GM12892 (cell line): ENCODE measurements at regions not wholly inside any gene's neighbourhood (a gene's known extent, or its start where the extent isn't known, plus 50 kb on each side); places are given as distances from the start of the nearest gene placed in this dataset.

Experiments used
- POLR2A ChIP-seq: IDR thresholded peaks from 2 replicates; pipeline ENCODE4 v1.6.1; 2011; ENCODE audit warnings: low read depth, low read length, control low read depth
- POLR2AphosphoS5 ChIP-seq: IDR thresholded peaks from 2 replicates; pipeline ENCODE4 v1.6.1; 2011; ENCODE audit warnings: low read depth, low read length, control low read depth

GRCh38 chr4:125729171-125729570 is 414.4 kb downstream of the FAT4 start:
- TF ChIP-seq POLR2A = no peak
- TF ChIP-seq POLR2AphosphoS5 = no peak
